GM18951 (cell line): ENCODE measurements at regions not wholly inside any gene's neighbourhood (a gene's known extent, or its start where the extent isn't known, plus 50 kb on each side); places are given as distances from the start of the nearest gene placed in this dataset.

Source experiments
- POLR2A ChIP-seq: IDR thresholded peaks from 4 replicates; pipeline ENCODE4 v1.6.1; 2011; ENCODE audit warnings: mild to moderate bottlenecking; ENCODE audit not compliant: insufficient read length, insufficient read depth; ENCODE audit errors: extremely low read depth
- in situ Hi-C: fragments of 300-500 bp; cut with MboI; formaldehyde crosslinking; loops from one replicate; pipeline ENCODE4 v1.12.0; 2022; ENCODE audit warnings: low sequenced_read_pairs, mixed read lengths, inconsistent platforms; ENCODE audit not compliant: unreplicated experiment

DNA sequence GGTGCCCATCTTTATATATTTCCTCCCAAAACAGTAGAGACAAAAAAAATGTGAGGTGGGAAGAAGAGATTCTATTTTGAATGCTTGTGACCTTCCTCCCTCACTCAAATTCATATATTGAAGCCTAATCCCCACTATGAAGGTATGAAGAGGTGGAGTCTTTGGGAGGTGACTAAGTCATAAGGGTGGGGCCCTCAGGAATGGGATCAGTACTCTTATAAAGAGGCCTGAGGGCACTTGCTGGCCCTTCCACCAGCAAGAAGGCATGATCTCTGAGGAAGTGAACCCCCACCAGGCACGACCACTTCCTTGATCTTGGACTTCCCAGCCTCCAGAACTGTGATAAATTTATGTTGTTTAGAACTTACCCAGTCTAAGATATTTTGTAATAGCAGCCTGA lies 517.2 kb upstream of the CNTNAP2 start:
- no peak for TF ChIP-seq POLR2A
- in situ Hi-C loops: no loop called here

- in situ Hi-C loops: no loop called here
- TF ChIP-seq POLR2A: no peak
Measured at GRCh38 chr7:145584401-145584800, 532.2 kb upstream of the CNTNAP2 start.

GRCh38 chr7:145582742-145583303 lies 533.8 kb upstream of the CNTNAP2 start:
- no peak for TF ChIP-seq POLR2A
- in situ Hi-C loops: no loop called here

DNA sequence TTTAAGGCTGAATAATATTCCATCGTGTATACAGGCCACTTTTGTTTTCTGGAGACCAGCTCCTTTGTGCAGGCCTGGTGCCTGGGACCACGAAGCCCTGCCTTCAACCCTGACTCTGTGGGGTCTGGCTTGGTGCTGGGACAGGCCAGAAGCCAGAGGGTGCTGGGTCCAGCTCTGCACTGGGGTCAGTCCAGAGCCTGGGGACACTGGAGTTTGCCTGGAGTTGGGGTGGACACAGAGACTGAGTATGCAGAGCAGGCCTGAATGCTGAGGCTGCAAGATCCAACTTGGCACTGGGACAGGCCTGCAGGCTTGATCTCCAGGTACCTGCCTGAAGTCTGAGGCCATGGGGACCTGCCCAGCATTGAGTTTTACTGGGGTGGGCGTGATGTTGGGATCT lies 558.8 kb upstream of the CNTNAP2 start:
- in situ Hi-C loops: no loop called here
- no peak for TF ChIP-seq POLR2A

GRCh38 chr7:145543242-145543641 lies 573.4 kb upstream of the CNTNAP2 start:
- in situ Hi-C loops: no loop called here
- no peak for TF ChIP-seq POLR2A

- in situ Hi-C loops: no loop called here
- no peak for TF ChIP-seq POLR2A
Measured at GRCh38 chr7:145539910-145540309, 576.7 kb upstream of the CNTNAP2 start.

DNA sequence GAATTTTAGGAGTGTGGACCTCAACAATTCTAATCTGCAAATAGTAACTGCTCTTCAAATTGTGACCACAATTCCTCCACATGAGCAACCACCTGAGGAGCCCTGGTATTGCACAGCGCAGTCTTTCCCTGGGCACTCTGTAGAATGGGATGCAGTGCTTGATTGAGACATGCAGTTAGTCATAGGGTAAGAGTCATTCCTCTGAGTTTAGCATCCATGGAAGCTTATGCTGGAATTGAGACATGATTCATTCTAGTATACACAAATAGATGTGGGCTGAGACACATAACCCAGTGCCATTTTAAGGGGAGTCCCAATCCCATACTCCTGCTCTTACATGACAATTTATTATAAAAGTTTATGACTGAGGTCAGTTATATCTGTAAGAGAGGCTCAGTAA lies 582.3 kb upstream of the CNTNAP2 start:
- no peak for TF ChIP-seq POLR2A
- in situ Hi-C loops: no loop called here

DNA sequence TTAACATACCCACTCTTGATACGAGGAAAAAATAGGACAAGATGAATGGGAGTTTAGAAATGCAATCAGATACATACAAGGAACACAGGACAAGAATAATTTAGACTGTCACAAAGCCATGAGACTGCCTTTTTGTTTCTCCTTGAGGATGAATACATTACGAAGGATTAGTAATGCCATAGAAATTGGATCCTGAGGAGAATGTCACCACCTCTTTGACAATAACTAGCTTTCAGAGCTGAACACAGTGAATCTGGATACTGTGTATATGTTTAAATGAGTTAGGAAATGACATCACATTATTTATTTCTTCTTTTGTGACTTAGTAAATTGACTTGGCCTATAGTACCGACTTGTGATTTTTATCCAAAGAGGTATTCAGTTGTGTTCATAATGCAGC lies 596.3 kb upstream of the CNTNAP2 start:
- no peak for TF ChIP-seq POLR2A
- in situ Hi-C loops: no loop called here

DNA sequence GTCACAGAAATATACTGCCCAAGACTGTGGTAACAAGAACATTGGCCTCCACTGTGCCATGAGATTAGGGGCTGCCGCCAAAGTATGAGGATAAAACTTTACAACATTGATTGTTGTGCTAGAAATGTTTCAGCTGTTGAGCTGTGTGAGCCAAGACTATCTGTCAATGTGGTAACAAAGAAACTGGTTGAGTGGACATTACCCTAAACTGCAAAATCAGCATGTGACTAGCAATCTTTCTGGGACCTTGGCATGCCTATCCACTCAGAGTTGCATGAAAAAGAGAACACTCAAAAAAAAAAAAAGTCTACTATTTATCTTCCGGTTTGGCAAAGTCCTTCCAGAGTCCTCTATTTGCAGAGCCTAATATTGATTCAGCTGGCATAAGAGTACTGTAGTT lies 605.6 kb upstream of the CNTNAP2 start:
- no peak for TF ChIP-seq POLR2A

DNA sequence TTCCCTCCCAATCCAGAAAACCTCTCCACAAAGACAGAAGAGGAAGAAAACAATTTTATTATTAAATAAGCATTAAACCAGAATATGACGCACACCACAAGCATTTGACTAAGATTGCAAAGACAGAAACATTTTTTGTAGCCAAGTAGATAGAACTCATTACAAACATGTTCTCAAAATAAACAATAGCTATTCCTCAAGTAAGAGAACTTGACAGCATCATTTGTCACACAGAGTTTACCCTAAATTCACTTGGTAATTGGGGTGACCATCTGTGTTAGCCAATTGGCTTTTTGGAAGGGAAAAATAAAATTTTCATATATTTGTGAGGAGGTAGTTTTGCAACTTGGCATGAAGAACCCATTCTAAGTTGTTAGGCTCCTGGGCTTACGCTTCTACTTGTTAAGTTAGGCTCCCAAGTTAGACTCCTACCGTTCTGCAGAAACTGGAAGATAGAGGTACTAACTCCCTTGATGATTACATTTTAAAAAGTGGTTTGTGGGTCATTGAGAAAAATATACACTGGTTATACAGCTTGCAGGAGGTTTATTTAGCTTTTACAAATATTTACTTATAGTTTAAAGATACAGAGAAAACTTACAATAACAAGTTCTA lies 618.6 kb upstream of the CNTNAP2 start:
- in situ Hi-C loops: no loop called here
- no peak for TF ChIP-seq POLR2A

More for the DNA sequence above, 605.6 kb upstream of the CNTNAP2 start:
- in situ Hi-C loops: no loop called here

GRCh38 chr7:145490356-145490755 lies 626.2 kb upstream of the CNTNAP2 start:
- TF ChIP-seq POLR2A: no peak
- in situ Hi-C loops: no loop called here

DNA sequence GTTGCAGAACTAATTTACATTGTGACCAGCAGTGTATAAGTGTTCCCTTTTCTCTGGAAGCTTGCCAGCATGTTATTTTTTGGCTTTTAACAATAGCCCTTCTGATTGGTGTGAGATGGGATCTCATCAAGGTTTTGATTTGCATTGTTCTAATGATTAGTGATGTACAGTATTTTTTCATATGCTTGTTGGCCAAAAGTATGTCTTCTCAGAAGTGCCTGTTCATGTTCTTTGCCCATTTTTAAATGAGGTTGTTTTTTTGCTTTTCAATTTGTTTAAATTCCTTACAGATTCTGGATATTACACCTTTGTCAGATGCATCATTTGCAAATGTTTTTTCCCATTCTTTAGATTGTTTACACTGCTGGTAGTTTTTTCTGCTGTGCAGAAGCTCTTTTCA lies 627.0 kb upstream of the CNTNAP2 start:
- in situ Hi-C loops: no loop called here
- TF ChIP-seq POLR2A: no peak

DNA sequence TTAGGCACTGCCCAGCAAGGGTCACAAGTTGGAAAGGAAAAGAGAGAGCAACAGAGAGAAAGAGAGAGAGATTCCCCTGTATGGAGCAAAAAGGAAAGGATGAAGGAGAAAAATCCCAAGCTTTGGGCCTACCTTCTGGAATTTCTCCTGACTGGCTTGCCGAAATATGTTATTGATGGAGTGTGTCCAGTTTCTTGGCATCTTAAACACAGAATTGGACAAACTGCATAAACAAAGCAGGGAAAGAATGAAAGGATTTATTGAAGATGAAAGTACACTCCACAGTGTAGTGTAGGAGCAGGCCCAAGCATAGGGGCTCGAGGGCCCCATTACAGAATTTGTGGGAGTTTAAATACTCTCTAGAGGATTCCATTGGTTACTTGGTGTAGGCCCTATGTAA lies 627.8 kb upstream of the CNTNAP2 start:
- no peak for TF ChIP-seq POLR2A

DNA sequence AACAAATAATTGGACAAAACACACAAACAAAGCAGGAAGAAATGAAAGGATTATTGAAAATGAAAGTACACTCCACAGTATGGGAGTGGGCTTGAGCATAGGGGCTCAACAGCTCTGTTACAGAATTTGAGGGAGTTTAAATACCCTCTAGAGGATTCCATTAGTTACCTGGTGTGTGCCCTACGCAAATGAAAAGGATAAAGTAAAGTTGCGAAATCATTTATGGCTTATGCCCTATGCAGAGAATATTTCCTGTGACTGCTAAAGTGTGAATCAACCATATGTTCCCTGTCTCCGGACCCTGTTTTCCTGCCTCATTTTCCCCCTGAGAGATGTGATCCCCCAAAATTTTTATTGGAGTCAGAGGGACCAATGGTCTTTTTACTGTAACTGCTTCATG lies 634.6 kb upstream of the CNTNAP2 start:
- in situ Hi-C loops: no loop called here

More for the DNA sequence above, 627.8 kb upstream of the CNTNAP2 start:
- in situ Hi-C loops: no loop called here

GRCh38 chr7:145478541-145478940 lies 638.1 kb upstream of the CNTNAP2 start:
- TF ChIP-seq POLR2A: no peak
- in situ Hi-C loops: no loop called here

More for the DNA sequence above, 634.6 kb upstream of the CNTNAP2 start:
- no peak for TF ChIP-seq POLR2A

DNA sequence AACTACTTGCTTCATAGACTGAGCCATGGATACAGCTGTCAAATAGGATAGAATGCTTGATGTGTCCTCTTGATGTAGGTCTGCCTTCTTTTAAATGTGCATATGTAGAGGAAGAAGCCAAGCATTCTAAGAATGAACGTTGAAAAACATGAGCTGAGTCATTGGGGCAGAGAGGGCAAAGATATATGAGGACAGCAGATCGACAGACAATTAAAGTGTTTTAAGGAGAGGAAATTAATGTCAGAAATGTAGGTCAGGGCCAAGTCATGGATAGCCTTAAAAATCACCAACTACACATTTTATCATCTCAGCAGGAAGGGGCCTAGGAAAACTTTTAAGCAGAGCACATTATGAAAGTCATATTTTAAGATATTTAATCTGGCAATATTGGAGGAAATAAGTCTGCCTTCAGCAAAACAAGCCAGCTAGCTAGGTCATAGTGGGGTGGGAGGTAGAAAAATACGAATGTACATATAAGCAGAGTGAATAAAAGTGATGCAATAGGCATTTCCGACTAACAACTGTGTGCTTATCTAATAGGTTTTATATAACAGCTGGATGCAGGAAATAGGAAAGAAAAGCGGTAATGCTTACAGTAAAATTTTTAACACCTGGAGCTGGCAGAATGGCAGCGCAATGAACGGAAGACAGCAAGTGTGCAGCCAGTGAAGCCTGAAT lies 638.3 kb upstream of the TPK1 start:
- no peak for TF ChIP-seq POLR2A
- in situ Hi-C loops: no loop called here
